MCF 10A (cell line): ENCODE measurements at regions not wholly inside any gene's neighbourhood (a gene's known extent, or its start where the extent isn't known, plus 50 kb on each side); places are given as distances from the start of the nearest gene placed in this dataset.

Experiments
- BruUV-seq: library from RNA; stranded (reverse); fragments of 400-500 nt; replicated peaks from 2 replicates; lab custom pipeline; 2021; lab: Mats Ljungman, UMichigan
- CTCF ChIA-PET: fragments of 300-600 bp; sonication (Branson Sonifier 250); formaldehyde crosslinking; extraction: SDS; loops from one replicate; lab custom pipeline; 2021; ENCODE audit warnings: antibody characterized with exemption, inconsistent platforms; lab: Yijun Ruan, JAX
- POLR2A ChIA-PET: fragments of 300-600, 350-650 bp; sonication (Branson Sonifier 250); formaldehyde crosslinking; extraction: SDS; loops from one replicate; lab custom pipeline; 2020; ENCODE audit warnings: antibody characterized with exemption, inconsistent platforms; lab: Yijun Ruan, JAX
- DNase-seq: peaks from one replicate; pipeline ENCODE4 v3.0.0-alpha.2; 2018; ENCODE audit not compliant: unreplicated experiment
- H3K27ac Mint-ChIP-seq: one replicate; pipeline ENCODE4 v1.8.0; 2022; ENCODE audit warnings: mild to moderate bottlenecking, low read depth, mixed read lengths; ENCODE audit not compliant: unreplicated experiment
- H3K27me3 Mint-ChIP-seq: one replicate; pipeline ENCODE4 v1.8.0; 2022; ENCODE audit warnings: mixed read lengths; ENCODE audit not compliant: insufficient read depth, unreplicated experiment
- H3K36me3 Mint-ChIP-seq: one replicate; pipeline ENCODE4 v1.8.0; 2022; ENCODE audit warnings: mild to moderate bottlenecking, moderate library complexity, mixed read lengths; ENCODE audit not compliant: insufficient read depth, unreplicated experiment
- H3K4me1 Mint-ChIP-seq: one replicate; pipeline ENCODE4 v1.8.0; 2022; ENCODE audit warnings: mixed read lengths; ENCODE audit not compliant: insufficient read depth, unreplicated experiment
- H3K4me3 Mint-ChIP-seq: one replicate; pipeline ENCODE4 v1.8.0; 2022; ENCODE audit warnings: mild to moderate bottlenecking, moderate library complexity, mixed read lengths; ENCODE audit not compliant: unreplicated experiment
- H3K9me3 Mint-ChIP-seq: one replicate; pipeline ENCODE4 v1.8.0; 2022; ENCODE audit warnings: mixed read lengths; ENCODE audit not compliant: unreplicated experiment
- intact Hi-C: fragments of 100-400 bp; cut with micrococcal nuclease; formaldehyde crosslinking; loops from 2 replicates; pipeline ENCODE4 v1.14.1; 2022
- TF ChIP-seq, protein P1 (sequence below): fragments of 200-600 bp; IDR thresholded peaks from one replicate; pipeline ENCODE4 v1.8.0; 2022; ENCODE audit warnings: antibody characterized with exemption, mild to moderate bottlenecking; ENCODE audit not compliant: unreplicated experiment

DNA sequence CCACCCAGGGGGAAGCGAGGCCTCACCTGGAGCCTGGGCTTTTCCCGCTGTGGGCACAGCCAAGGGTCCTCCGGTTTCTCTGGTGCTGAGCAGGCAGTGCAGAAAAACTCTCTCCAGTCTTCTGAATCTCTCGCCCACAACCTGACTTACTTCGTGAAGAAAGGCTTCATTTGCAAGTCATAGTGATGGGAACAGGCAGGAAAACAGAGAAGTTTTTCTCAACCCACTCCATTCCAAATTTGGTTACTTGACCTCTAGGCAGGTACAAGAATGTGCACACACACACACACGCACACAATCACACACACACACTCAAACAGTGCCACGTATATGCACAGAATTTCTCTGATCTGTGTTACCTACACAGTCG is 524.5 kb downstream of the CD83 start:
- DNase-seq = no peak
- Mint-ChIP-seq H3K9me3 (no peaks in the 10 kb centered on the region), H3K27ac (no peak overlapping the region), H3K36me3 (peaks cover 5% of the 10 kb centered on the region), H3K4me1 (no peaks in the 10 kb centered on the region), H3K27me3 (no peaks in the 10 kb centered on the region), H3K4me3 (no peak overlapping the region)
- CTCF ChIA-PET = interaction anchor here (0.5 kb wide), 1 partner anchor 861 kb away, joined by 3 read pairs; no protein-coding TSS in a partner anchor
- no TSS peak for BruUV-seq
- TF ChIP-seq, protein P1, sequence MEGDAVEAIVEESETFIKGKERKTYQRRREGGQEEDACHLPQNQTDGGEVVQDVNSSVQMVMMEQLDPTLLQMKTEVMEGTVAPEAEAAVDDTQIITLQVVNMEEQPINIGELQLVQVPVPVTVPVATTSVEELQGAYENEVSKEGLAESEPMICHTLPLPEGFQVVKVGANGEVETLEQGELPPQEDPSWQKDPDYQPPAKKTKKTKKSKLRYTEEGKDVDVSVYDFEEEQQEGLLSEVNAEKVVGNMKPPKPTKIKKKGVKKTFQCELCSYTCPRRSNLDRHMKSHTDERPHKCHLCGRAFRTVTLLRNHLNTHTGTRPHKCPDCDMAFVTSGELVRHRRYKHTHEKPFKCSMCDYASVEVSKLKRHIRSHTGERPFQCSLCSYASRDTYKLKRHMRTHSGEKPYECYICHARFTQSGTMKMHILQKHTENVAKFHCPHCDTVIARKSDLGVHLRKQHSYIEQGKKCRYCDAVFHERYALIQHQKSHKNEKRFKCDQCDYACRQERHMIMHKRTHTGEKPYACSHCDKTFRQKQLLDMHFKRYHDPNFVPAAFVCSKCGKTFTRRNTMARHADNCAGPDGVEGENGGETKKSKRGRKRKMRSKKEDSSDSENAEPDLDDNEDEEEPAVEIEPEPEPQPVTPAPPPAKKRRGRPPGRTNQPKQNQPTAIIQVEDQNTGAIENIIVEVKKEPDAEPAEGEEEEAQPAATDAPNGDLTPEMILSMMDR = no peak
- intact Hi-C loops = no loop called here
- POLR2A ChIA-PET = no interaction called here

DNA sequence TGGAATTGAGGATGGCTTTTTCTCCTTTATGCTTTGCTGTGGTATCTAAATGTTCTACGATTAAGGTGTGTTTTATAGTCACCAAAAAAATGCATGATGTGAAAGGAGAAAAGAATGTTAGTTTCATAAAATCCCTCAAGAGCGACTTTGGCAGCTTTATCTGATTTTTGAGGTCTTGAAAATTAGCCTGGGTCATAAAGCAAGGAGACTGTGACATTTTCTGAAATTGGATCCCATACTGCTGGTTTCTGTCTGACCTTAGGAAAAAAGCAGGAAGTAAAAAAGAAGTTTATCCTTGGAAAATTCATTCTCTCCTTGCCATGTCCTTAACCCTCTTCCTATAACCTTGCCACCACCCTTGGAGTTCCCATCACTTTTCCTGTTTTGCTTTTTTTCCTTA is 525.3 kb downstream of the CD83 start:
- DNase-seq = no peak
- BruUV-seq = no TSS peak
- Mint-ChIP-seq H3K36me3 (peaks cover under 1% of the 10 kb centered on the region), H3K4me1 (no peaks in the 10 kb centered on the region), H3K9me3 (no peaks in the 10 kb centered on the region), H3K27me3 (no peaks in the 10 kb centered on the region), H3K27ac (no peak overlapping the region), H3K4me3 (no peak overlapping the region)
- intact Hi-C loops = no loop called here
- ChIA-PET CTCF (interaction anchor here (0.5 kb wide), 1 partner anchor 861 kb away, joined by 3 read pairs; no protein-coding TSS in a partner anchor), POLR2A (no interaction called here)
- TF ChIP-seq, protein P1 = no peak

DNA sequence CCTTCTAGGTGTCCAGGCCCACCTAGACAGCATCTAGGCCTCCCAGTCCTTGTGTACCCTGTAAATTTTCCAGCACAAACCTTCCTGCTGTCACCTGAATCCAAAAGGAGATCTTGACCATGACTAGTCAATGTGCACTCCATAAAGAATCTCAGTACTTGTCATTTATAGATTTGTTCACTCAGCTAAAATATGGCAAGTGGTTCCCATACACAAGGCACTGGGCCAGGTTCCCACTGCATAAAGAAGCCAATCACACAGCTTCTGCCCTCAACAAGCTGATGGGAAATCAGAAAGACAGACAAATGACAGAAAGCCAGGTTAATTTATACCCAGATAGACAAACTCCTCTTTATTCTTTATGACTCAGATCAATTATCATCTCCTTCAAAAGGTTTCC is 526.8 kb downstream of the CD83 start:
- TF ChIP-seq, protein P1 = no peak
- intact Hi-C loops = no loop called here
- Mint-ChIP-seq H3K4me3 (no peak overlapping the region), H3K4me1 (no peaks in the 10 kb centered on the region), H3K27ac (no peak overlapping the region), H3K9me3 (no peaks in the 10 kb centered on the region), H3K36me3 (no peaks in the 10 kb centered on the region), H3K27me3 (no peaks in the 10 kb centered on the region)
- ChIA-PET POLR2A (no interaction called here), CTCF (interaction anchor here (0.6 to 1.1 kb wide), 2 partner anchors 157 to 322 kb away, joined by 3 to 4 read pairs; no protein-coding TSS in a partner anchor)
- DNase-seq = no peak
- BruUV-seq = no TSS peak

DNA sequence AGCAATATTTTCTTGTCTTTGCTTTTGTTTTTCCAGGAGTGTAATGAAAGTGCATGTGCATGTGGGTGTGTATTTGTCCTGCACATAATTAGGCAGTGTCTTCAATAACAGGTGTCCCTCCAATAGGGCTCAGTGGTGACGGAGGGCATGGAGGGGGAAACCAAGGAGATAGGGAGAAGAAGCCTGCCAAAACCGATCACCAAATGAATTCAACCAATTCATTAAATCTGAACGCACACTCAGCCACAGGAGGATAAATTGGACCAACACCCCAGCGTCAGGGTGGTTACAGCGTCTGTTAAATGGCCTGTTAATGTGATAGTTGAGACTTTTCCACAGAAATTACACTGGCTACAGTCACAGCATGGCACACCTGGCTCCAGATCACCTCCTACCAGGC is 527.6 kb downstream of the CD83 start:
- intact Hi-C loops = no loop called here
- TF ChIP-seq, protein P1 = no peak
- DNase-seq = no peak
- no TSS peak for BruUV-seq
- Mint-ChIP-seq H3K4me3 (no peak overlapping the region), H3K9me3 (no peaks in the 10 kb centered on the region), H3K27me3 (no peaks in the 10 kb centered on the region), H3K4me1 (no peaks in the 10 kb centered on the region), H3K27ac (no peak overlapping the region), H3K36me3 (no peaks in the 10 kb centered on the region)
- ChIA-PET CTCF (no interaction called here), POLR2A (no interaction called here)
